Suprapubic skin (tissue), 3 donors: ENCODE measurements at regions not wholly inside any gene's neighbourhood (a gene's known extent, or its start where the extent isn't known, plus 50 kb on each side); places are given as distances from the start of the nearest gene placed in this dataset.

Experiments used
- CTCF ChIP-seq, 2 donors: fragments of 200-600 bp in 1 of 2; fragments of 450-650 bp in 1 of 2; sonication (generic) in 1 of 2; IDR thresholded peaks; one replicate each; pipeline ENCODE4 v1.5.1; 2016 to 2019; ENCODE audit warnings: antibody characterized with exemption in 2 of 2, mild to moderate bottlenecking in 1 of 2, moderate library complexity in 1 of 2
- POLR2AphosphoS5 ChIP-seq, 3 donors: sonication (generic); formaldehyde crosslinking; IDR thresholded peaks; one replicate each; pipeline ENCODE4 v1.6.1; 2017; ENCODE audit warnings: antibody characterized with exemption in 3 of 3

GRCh38 chr11:112626731-112627130, 334.5 kb upstream of the NCAM1 start:
- no peak for TF ChIP-seq CTCF (IDR thresholded peaks at IDR 0.05)
- no peak for TF ChIP-seq POLR2AphosphoS5 (IDR thresholded peaks at IDR 0.05)
